Activated naive CD4-positive, alpha-beta T cell treated with anti-CD3 and anti-CD28 coated beads, Interleukin-2, amount 10 ng/mL, durations not matched to agents 7 days and 5 days (primary cell): ENCODE measurements at regions not wholly inside any gene's neighbourhood (a gene's known extent, or its start where the extent isn't known, plus 50 kb on each side); places are given as distances from the start of the nearest gene placed in this dataset.

Source experiments
- CTCF ChIA-PET: fragments of 350-600 bp; sonication (Branson Sonifier 250); formaldehyde crosslinking; loops from one replicate; lab custom pipeline; 2021; ENCODE audit warnings: antibody characterized with exemption; lab: Charles Lee
- DNase-seq: peaks from one replicate; pipeline ENCODE4 v3.0.0-alpha.2; 2020
- H3K27ac Mint-ChIP-seq: one replicate; pipeline ENCODE4 v1.8.0; 2021; ENCODE audit warnings: mild to moderate bottlenecking, moderate library complexity, mixed read lengths
- H3K27me3 Mint-ChIP-seq: one replicate; pipeline ENCODE4 v1.8.0; 2021; ENCODE audit warnings: mild to moderate bottlenecking, mixed read lengths
- H3K36me3 Mint-ChIP-seq: one replicate; pipeline ENCODE4 v1.8.0; 2021; ENCODE audit warnings: mixed read lengths
- H3K4me1 Mint-ChIP-seq: one replicate; pipeline ENCODE4 v1.8.0; 2021; ENCODE audit warnings: mixed read lengths
- H3K4me3 Mint-ChIP-seq: one replicate; pipeline ENCODE4 v1.8.0; 2021; ENCODE audit warnings: mild to moderate bottlenecking, moderate library complexity, mixed read lengths
- H3K9me3 Mint-ChIP-seq: one replicate; pipeline ENCODE4 v1.8.0; 2021; ENCODE audit warnings: mixed read lengths

GRCh38 chr14:51189600-51190376 lies 50.3 kb upstream of the TMX1 start:
- H3K36me3 Mint-ChIP-seq, result no peaks in the 10 kb centered on the region
- DNase-seq, result no peak
- peaks cover 3% of the 10 kb centered on the region for H3K27me3 Mint-ChIP-seq
- CTCF ChIA-PET, result no interaction called here
- no peak overlapping the region for H3K27ac Mint-ChIP-seq
- no peaks in the 10 kb centered on the region for H3K9me3 Mint-ChIP-seq
- H3K4me1 Mint-ChIP-seq, result no peaks in the 10 kb centered on the region
- H3K4me3 Mint-ChIP-seq, result no peak overlapping the region
